Tibial nerve (tissue), 4 donors: ENCODE measurements at regions not wholly inside any gene's neighbourhood (a gene's known extent, or its start where the extent isn't known, plus 50 kb on each side); places are given as distances from the start of the nearest gene placed in this dataset.

Source experiments
- DNase-seq, 2 donors: peaks; one replicate each; pipeline ENCODE4 v3.0.0-alpha.2; 2019; ENCODE audit warnings: low spot score in 2 of 2
- H3K27ac ChIP-seq, 4 donors: fragments of 200-600 bp; sonication (generic) in 3 of 4; one replicate each; pipeline ENCODE4 v1.5.1; 2017 to 2019; ENCODE audit warnings: mild to moderate bottlenecking in 1 of 4
- H3K27me3 ChIP-seq, 2 donors: fragments of 200-600 bp; sonication (generic) in 1 of 2; one replicate each; pipeline versions ENCODE4 v1.5.1 to v1.6.0; 2017 to 2019
- H3K36me3 ChIP-seq, 3 donors: fragments of 200-600 bp; sonication (generic); one replicate each; pipeline ENCODE4 v1.5.1; 2018 to 2019
- H3K4me1 ChIP-seq, 4 donors: fragments of 200-600 bp; sonication (generic) in 3 of 4; one replicate each; pipeline ENCODE4 v1.5.1; 2017 to 2019
- H3K4me3 ChIP-seq, 4 donors: fragments of 200-600 bp; sonication (generic) in 3 of 4; one replicate each; pipeline ENCODE4 v1.5.1; 2017 to 2019; ENCODE audit warnings: mild to moderate bottlenecking in 1 of 4, moderate library complexity in 1 of 4
- H3K9me3 ChIP-seq, 4 donors: fragments of 200-600 bp; sonication (generic) in 3 of 4; one replicate each; pipeline ENCODE4 v1.5.1; 2017 to 2019
- EP300 ChIP-seq, 2 donors: sonication (generic); formaldehyde crosslinking; IDR thresholded peaks; one replicate each; pipeline ENCODE4 v1.6.1; 2017; ENCODE audit warnings: antibody characterized with exemption in 2 of 2, mild to moderate bottlenecking in 1 of 2
- POLR2A ChIP-seq, 2 donors: fragments of 450-650 bp; IDR thresholded peaks; one replicate each; pipeline ENCODE4 v1.6.1; 2017; ENCODE audit warnings: antibody characterized with exemption in 2 of 2, mild to moderate bottlenecking in 2 of 2, moderate library complexity in 2 of 2
- WGBS, 2 donors: methylation state at CpG; one replicate each; pipeline ENCODE4 v1.1.5; 2018; 5-methylcytosine and 5-hydroxymethylcytosine counted together
- TF ChIP-seq, protein P1 (sequence below), 5 experiments: fragments of 200-600 bp in 3 of 5; fragments of 450-650 bp in 2 of 5; sonication (generic) in 3 of 5; IDR thresholded peaks; one replicate each; pipeline ENCODE4 v1.5.1; 2016 to 2019; ENCODE audit warnings: antibody characterized with exemption in 5 of 5, mild to moderate bottlenecking in 3 of 5, moderate library complexity in 2 of 5

GRCh38 chr4:135365065-135365464 lies 1163.5 kb upstream of the PABPC4L start:
- H3K4me3 ChIP-seq, result no peak overlapping the region
- no peak for DNase-seq
- H3K4me1 ChIP-seq, result no peaks in the 10 kb centered on the region
- 82 to 84% methylated on average over 1 of the region's 1 CpG for WGBS, 2 donors
- TF ChIP-seq EP300 (IDR thresholded peaks at IDR 0.05) (no peak), POLR2A (IDR thresholded peaks at IDR 0.05) (no peak)
- TF ChIP-seq, protein P1, sequence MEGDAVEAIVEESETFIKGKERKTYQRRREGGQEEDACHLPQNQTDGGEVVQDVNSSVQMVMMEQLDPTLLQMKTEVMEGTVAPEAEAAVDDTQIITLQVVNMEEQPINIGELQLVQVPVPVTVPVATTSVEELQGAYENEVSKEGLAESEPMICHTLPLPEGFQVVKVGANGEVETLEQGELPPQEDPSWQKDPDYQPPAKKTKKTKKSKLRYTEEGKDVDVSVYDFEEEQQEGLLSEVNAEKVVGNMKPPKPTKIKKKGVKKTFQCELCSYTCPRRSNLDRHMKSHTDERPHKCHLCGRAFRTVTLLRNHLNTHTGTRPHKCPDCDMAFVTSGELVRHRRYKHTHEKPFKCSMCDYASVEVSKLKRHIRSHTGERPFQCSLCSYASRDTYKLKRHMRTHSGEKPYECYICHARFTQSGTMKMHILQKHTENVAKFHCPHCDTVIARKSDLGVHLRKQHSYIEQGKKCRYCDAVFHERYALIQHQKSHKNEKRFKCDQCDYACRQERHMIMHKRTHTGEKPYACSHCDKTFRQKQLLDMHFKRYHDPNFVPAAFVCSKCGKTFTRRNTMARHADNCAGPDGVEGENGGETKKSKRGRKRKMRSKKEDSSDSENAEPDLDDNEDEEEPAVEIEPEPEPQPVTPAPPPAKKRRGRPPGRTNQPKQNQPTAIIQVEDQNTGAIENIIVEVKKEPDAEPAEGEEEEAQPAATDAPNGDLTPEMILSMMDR (IDR thresholded peaks at IDR 0.05), result no peak
- H3K9me3 ChIP-seq, result no peaks in the 10 kb centered on the region
- no peak overlapping the region for H3K27ac ChIP-seq
- H3K27me3 ChIP-seq, result no peaks in the 10 kb centered on the region
- H3K36me3 ChIP-seq, result no peaks in the 10 kb centered on the region

- WGBS, 2 donors, result 65 to 73% methylated on average over 1 of the region's 1 CpG
- Histone ChIP-seq H3K4me1 (no peaks in the 10 kb centered on the region), H3K36me3 (no peaks in the 10 kb centered on the region), H3K27ac (no peak overlapping the region), H3K9me3 (no peaks in the 10 kb centered on the region), H3K27me3 (no peaks in the 10 kb centered on the region), H3K4me3 (no peak overlapping the region)
- no peak for DNase-seq
- TF ChIP-seq POLR2A (IDR thresholded peaks at IDR 0.05) (no peak), EP300 (IDR thresholded peaks at IDR 0.05) (no peak)
- TF ChIP-seq, protein P1 (IDR thresholded peaks at IDR 0.05), result no peak
Observed at GRCh38 chr4:135359128-135359527, 1157.5 kb upstream of the PABPC4L start.

- no peak for DNase-seq
- no peaks in the 10 kb centered on the region for H3K27me3 ChIP-seq
- WGBS, 2 donors, result 72 to 84% methylated on average over 1 of the region's 1 CpG
- no peaks in the 10 kb centered on the region for H3K36me3 ChIP-seq
- no peak overlapping the region for H3K4me3 ChIP-seq
- TF ChIP-seq EP300 (IDR thresholded peaks at IDR 0.05), result no peak
- TF ChIP-seq, protein P1 (IDR thresholded peaks at IDR 0.05), result no peak
- no peak for TF ChIP-seq POLR2A (IDR thresholded peaks at IDR 0.05)
- H3K27ac ChIP-seq, result no peak overlapping the region
- no peaks in the 10 kb centered on the region for H3K9me3 ChIP-seq
- no peaks in the 10 kb centered on the region for H3K4me1 ChIP-seq
Observed at GRCh38 chr4:135357091-135357490, 1155.5 kb upstream of the PABPC4L start.

GRCh38 chr4:135354876-135355275 lies 1153.3 kb upstream of the PABPC4L start:
- DNase-seq, result no peak
- TF ChIP-seq, protein P1 (IDR thresholded peaks at IDR 0.05), result no peak
- TF ChIP-seq POLR2A (IDR thresholded peaks at IDR 0.05), result no peak
- Histone ChIP-seq H3K27ac (no peak overlapping the region), H3K4me1 (no peaks in the 10 kb centered on the region), H3K36me3 (no peaks in the 10 kb centered on the region), H3K9me3 (no peaks in the 10 kb centered on the region), H3K27me3 (no peaks in the 10 kb centered on the region), H3K4me3 (no peak overlapping the region)
- WGBS, 2 donors, result 48 to 55% methylated on average over 1 of the region's 1 CpG

- H3K4me3 ChIP-seq, result no peak overlapping the region
- no peaks in the 10 kb centered on the region for H3K27me3 ChIP-seq
- H3K9me3 ChIP-seq, result no peaks in the 10 kb centered on the region
- H3K27ac ChIP-seq, result no peak overlapping the region
- WGBS, 2 donors, result 69 to 82% methylated on average over 3 of the region's 3 CpGs
- no peaks in the 10 kb centered on the region for H3K36me3 ChIP-seq
- H3K4me1 ChIP-seq, result no peaks in the 10 kb centered on the region
- TF ChIP-seq, protein P1 (IDR thresholded peaks at IDR 0.05), result no peak
- TF ChIP-seq EP300 (IDR thresholded peaks at IDR 0.05) (no peak), POLR2A (IDR thresholded peaks at IDR 0.05) (no peak)
- DNase-seq, result no peak
Observed at GRCh38 chr4:135353008-135353407, 1151.4 kb upstream of the PABPC4L start.
